ENCODE measurements at regions not wholly inside any gene's neighbourhood (a gene's known extent, or its start where the extent isn't known, plus 50 kb on each side); places are given as distances from the start of the nearest gene placed in this dataset.

DNA sequence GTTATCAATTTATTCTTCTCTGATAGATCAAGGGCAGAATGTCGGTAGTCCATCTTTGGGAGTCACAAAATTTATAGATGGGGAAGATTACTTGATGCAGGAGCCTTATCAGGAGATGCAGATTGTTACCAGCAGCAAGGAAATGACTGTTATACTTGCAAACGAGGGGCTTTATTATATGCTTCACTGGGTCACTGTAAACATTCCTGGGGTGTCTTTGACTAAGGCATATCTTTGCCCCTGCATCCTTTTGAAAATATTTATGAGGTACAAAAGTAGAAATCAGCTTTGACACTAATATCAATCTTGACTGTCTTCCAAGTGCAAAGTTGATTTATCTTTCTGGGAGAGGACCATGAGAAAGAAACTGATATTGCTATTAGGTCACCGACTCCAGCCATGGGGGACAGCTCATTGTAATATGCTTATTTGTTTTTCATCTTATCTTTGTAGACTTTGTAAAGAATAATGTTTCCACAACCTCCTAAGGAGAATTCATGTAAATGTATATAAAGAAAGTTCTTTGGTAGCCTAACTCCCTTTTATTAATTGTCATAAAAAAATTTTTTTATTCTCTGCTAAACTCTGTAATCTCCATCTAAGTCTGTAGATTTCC lies 177.3 kb upstream of the EMCN start:
- TF ChIP-seq, protein P1, sequence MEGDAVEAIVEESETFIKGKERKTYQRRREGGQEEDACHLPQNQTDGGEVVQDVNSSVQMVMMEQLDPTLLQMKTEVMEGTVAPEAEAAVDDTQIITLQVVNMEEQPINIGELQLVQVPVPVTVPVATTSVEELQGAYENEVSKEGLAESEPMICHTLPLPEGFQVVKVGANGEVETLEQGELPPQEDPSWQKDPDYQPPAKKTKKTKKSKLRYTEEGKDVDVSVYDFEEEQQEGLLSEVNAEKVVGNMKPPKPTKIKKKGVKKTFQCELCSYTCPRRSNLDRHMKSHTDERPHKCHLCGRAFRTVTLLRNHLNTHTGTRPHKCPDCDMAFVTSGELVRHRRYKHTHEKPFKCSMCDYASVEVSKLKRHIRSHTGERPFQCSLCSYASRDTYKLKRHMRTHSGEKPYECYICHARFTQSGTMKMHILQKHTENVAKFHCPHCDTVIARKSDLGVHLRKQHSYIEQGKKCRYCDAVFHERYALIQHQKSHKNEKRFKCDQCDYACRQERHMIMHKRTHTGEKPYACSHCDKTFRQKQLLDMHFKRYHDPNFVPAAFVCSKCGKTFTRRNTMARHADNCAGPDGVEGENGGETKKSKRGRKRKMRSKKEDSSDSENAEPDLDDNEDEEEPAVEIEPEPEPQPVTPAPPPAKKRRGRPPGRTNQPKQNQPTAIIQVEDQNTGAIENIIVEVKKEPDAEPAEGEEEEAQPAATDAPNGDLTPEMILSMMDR (IDR thresholded peaks at IDR 0.05; ENCODE audit: low read depth, low read length), result no peak
- TF ChIP-seq, protein P2, sequence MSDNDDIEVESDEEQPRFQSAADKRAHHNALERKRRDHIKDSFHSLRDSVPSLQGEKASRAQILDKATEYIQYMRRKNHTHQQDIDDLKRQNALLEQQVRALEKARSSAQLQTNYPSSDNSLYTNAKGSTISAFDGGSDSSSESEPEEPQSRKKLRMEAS (IDR thresholded peaks at IDR 0.05; ENCODE audit: low read depth, low read length), result no peak
